Activated B cell treated with CpG ODN at 0.5 μM for 24 hours (primary cell): ENCODE measurements at regions not wholly inside any gene's neighbourhood (a gene's known extent, or its start where the extent isn't known, plus 50 kb on each side); places are given as distances from the start of the nearest gene placed in this dataset.

Experiments
- ATAC-seq: fragments of 200-7000 bp; cut with Tn5 transposase; one replicate; pipeline ENCODE4 v1.10.0; 2021; ENCODE audit warnings: low read depth, mild to moderate bottlenecking, moderate library complexity
- CTCF ChIA-PET: fragments of 350-600 bp; sonication (Branson Sonifier 250); formaldehyde crosslinking; loops from one replicate; lab custom pipeline; 2021; ENCODE audit warnings: antibody characterized with exemption; lab: Charles Lee
- POLR2A ChIA-PET: fragments of 350-600 bp; sonication (Branson Sonifier 250); formaldehyde crosslinking; loops from one replicate; lab custom pipeline; 2021; ENCODE audit warnings: antibody characterized with exemption; lab: Charles Lee
- DNase-seq: peaks from one replicate; pipeline ENCODE4 v3.0.0; 2022
- H3K27ac Mint-ChIP-seq: one replicate; pipeline ENCODE4 v1.8.0; 2020; ENCODE audit warnings: mixed read lengths
- H3K27me3 Mint-ChIP-seq: one replicate; pipeline ENCODE4 v1.8.0; 2021; ENCODE audit warnings: mixed read lengths
- H3K36me3 Mint-ChIP-seq: one replicate; pipeline ENCODE4 v1.8.0; 2021; ENCODE audit warnings: low read depth, mixed read lengths
- H3K4me1 Mint-ChIP-seq: one replicate; pipeline ENCODE4 v1.8.0; 2021; ENCODE audit warnings: mixed read lengths
- H3K4me3 Mint-ChIP-seq: one replicate; pipeline ENCODE4 v1.8.0; 2020; ENCODE audit warnings: mild to moderate bottlenecking, mixed read lengths
- H3K9me3 Mint-ChIP-seq: one replicate; pipeline ENCODE4 v1.8.0; 2020; ENCODE audit warnings: mixed read lengths
- CTCF ChIP-seq: fragments of 200-600 bp; IDR thresholded peaks from one replicate; pipeline ENCODE4 v1.8.0; 2022; ENCODE audit warnings: antibody characterized with exemption, mild to moderate bottlenecking
- intact Hi-C: fragments of 100-400 bp; cut with micrococcal nuclease; formaldehyde crosslinking; loops from one replicate; pipeline ENCODE4 v1.15.1; 2024

DNA sequence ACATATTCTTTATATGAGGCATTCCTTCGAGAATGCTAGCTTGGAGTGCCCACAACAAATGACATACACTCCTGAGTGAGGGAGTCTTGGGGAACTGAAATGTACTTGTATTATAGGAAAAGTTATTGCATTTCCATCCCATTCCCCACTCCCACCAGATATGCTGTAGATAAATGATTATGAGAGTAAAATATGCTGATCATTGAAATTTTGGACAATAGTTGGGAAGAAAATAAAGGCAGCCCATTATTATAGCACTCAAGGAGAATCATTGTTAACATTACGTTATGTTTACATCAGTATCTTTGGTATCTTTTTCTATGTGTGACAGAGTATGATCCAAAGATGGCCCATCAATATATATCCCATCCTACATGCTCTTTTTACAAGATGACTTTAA lies 194.4 kb downstream of the GATA3 start:
- no peaks in the 10 kb centered on the region for H3K27me3 Mint-ChIP-seq
- ChIA-PET CTCF (no interaction called here), POLR2A (no interaction called here)
- peaks cover 11% of the 10 kb centered on the region for H3K4me1 Mint-ChIP-seq
- no peak overlapping the region for H3K4me3 Mint-ChIP-seq
- no peak for TF ChIP-seq CTCF
- ATAC-seq (no peak), DNase-seq (no peak)
- no peaks in the 10 kb centered on the region for H3K36me3 Mint-ChIP-seq
- no peak overlapping the region for H3K27ac Mint-ChIP-seq
- intact Hi-C loops, result no loop called here
- peaks cover 7% of the 10 kb centered on the region for H3K9me3 Mint-ChIP-seq

- CTCF ChIA-PET, result no interaction called here
- Mint-ChIP-seq H3K9me3 (peaks cover 6% of the 10 kb centered on the region), H3K36me3 (no peaks in the 10 kb centered on the region), H3K27me3 (no peaks in the 10 kb centered on the region), H3K4me3 (no peak overlapping the region), H3K27ac (no peak overlapping the region), H3K4me1 (no peaks in the 10 kb centered on the region)
- POLR2A ChIA-PET, result no interaction called here
- no peak for ATAC-seq
- TF ChIP-seq CTCF, result no peak
- intact Hi-C loops, result no loop called here
- DNase-seq, result no peak
Observed at GRCh38 chr10:8254350-8254749, 199.9 kb downstream of the GATA3 start.

- Mint-ChIP-seq H3K27ac (no peak overlapping the region), H3K27me3 (no peaks in the 10 kb centered on the region), H3K9me3 (peaks cover 3% of the 10 kb centered on the region), H3K36me3 (no peaks in the 10 kb centered on the region), H3K4me1 (no peaks in the 10 kb centered on the region), H3K4me3 (no peak overlapping the region)
- no peak for ATAC-seq
- intact Hi-C loops, result no loop called here
- TF ChIP-seq CTCF, result no peak
- CTCF ChIA-PET, result no interaction called here
- POLR2A ChIA-PET, result no interaction called here
- no peak for DNase-seq
Observed at GRCh38 chr10:8255301-8255700, 200.8 kb downstream of the GATA3 start.

DNA sequence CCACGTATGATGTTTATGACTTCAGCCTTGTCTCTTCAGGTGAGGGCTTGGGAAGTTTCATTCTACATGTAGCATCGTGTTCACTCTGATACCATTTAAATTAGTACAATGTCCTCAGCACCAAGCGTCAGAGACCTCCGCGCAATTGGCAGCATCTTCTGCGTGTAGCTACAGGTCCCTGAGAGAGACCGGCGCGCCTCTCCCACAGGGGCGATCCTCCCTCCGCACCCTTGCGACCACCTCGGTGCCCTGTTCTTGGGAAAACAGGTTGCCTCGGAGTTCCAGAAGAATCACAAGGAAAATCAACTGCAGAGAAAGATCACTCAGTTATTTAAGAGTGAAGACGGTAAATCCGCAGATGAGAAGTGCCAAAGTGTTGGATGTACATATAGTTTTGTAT lies 206.2 kb downstream of the GATA3 start:
- no peak for DNase-seq
- ChIA-PET CTCF (no interaction called here), POLR2A (no interaction called here)
- Mint-ChIP-seq H3K4me1 (no peaks in the 10 kb centered on the region), H3K9me3 (peaks cover 3% of the 10 kb centered on the region), H3K27me3 (no peaks in the 10 kb centered on the region), H3K36me3 (no peaks in the 10 kb centered on the region), H3K4me3 (no peak overlapping the region), H3K27ac (no peak overlapping the region)
- no peak for ATAC-seq
- intact Hi-C loops, result no loop called here
- TF ChIP-seq CTCF, result no peak

- Mint-ChIP-seq H3K9me3 (peaks cover 3% of the 10 kb centered on the region), H3K27me3 (no peaks in the 10 kb centered on the region), H3K4me1 (no peaks in the 10 kb centered on the region), H3K4me3 (no peak overlapping the region), H3K27ac (no peak overlapping the region), H3K36me3 (no peaks in the 10 kb centered on the region)
- intact Hi-C loops, result no loop called here
- no peak for TF ChIP-seq CTCF
- POLR2A ChIA-PET, result no interaction called here
- CTCF ChIA-PET, result no interaction called here
- no peak for ATAC-seq
- no peak for DNase-seq
Observed at GRCh38 chr10:8262317-8262716, 207.8 kb downstream of the GATA3 start.
